NB4 (cell line): ENCODE measurements at regions not wholly inside any gene's neighbourhood (a gene's known extent, or its start where the extent isn't known, plus 50 kb on each side); places are given as distances from the start of the nearest gene placed in this dataset.

ENCODE experiments used
- TF ChIP-seq, protein P1 (sequence below): IDR thresholded peaks from one replicate; pipeline ENCODE4 v1.5.1; 2012; ENCODE audit warnings: low read depth, low read length
- TF ChIP-seq, protein P2 (sequence below): IDR thresholded peaks from 2 replicates; pipeline ENCODE4 v1.6.1; 2011; ENCODE audit warnings: low read depth, low read length

DNA sequence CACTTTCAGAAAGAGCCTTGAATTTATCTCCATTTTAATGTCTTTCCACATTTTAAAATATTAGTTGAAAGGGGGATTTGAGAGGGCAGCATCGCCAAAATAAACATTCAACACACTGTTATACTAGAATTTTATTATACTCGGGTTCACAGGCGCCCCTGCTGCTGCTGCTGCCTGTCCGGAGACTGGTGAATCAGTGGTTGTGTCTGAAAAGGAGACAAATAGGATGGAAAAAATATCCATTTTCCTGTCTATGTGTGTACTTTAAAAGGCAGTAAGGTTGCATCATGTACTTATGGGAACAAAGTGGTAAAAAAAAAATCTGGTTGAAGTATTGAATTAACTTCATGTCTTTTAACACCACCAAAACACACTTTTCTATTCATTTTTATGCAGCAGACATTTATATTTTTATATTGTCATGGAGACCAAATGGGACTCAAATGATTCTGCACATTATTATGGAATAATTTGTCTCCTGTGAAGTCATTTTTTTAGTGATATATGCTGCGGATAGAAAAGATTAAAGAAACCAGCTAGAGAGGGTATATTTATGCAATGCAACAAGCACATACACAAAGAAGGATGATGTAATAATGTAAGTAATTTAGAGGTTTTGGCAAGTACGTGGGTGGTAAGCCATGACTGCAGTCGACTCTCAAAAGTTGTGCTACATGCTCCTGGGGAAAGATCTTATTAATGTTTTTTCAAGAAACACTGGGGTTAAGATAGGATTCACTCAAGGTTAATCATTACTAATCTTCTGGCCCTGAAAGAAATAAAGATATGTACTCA lies 759.0 kb upstream of the SOX9 start:
- TF ChIP-seq, protein P1, sequence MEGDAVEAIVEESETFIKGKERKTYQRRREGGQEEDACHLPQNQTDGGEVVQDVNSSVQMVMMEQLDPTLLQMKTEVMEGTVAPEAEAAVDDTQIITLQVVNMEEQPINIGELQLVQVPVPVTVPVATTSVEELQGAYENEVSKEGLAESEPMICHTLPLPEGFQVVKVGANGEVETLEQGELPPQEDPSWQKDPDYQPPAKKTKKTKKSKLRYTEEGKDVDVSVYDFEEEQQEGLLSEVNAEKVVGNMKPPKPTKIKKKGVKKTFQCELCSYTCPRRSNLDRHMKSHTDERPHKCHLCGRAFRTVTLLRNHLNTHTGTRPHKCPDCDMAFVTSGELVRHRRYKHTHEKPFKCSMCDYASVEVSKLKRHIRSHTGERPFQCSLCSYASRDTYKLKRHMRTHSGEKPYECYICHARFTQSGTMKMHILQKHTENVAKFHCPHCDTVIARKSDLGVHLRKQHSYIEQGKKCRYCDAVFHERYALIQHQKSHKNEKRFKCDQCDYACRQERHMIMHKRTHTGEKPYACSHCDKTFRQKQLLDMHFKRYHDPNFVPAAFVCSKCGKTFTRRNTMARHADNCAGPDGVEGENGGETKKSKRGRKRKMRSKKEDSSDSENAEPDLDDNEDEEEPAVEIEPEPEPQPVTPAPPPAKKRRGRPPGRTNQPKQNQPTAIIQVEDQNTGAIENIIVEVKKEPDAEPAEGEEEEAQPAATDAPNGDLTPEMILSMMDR, result no peak
- TF ChIP-seq, protein P2, sequence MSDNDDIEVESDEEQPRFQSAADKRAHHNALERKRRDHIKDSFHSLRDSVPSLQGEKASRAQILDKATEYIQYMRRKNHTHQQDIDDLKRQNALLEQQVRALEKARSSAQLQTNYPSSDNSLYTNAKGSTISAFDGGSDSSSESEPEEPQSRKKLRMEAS, result no peak
